Sciatic nerve (tissue), 2 donors: ENCODE measurements at regions not wholly inside any gene's neighbourhood (a gene's known extent, or its start where the extent isn't known, plus 50 kb on each side); places are given as distances from the start of the nearest gene placed in this dataset.
"Not testable (repeated sequence)": the region's sequence is repeated elsewhere in the genome, so short reads cannot be mapped to it uniquely, and the experiment has no call there.

Experiments
- ATAC-seq: fragments of 200-7000 bp; cut with Tn5 transposase; one replicate; pipeline ENCODE4 v1.9.1; 2020; ENCODE audit warnings: mild to moderate bottlenecking, moderate library complexity
- DNase-seq: peaks from one replicate; pipeline ENCODE4 v3.0.0-alpha.2; 2020; ENCODE audit warnings: low spot score
- intact Hi-C: fragments of 100-400 bp; cut with DNase I; formaldehyde crosslinking; loops from one replicate; pipeline ENCODE4 v1.14.2; 2022
- donor health status: DM: no; HTN: no; CAD: no.
- donor health status: DM: no; HTN: no; CAD: no.

GRCh38 chr14:106738598-106739258 lies 1212.3 kb downstream of the TMEM121 start:
- ATAC-seq, intact Hi-C loops: not testable (repeated sequence)

GRCh38 chr14:106741086-106741827 lies 1214.9 kb downstream of the TMEM121 start:
- DNase-seq, intact Hi-C loops, ATAC-seq: not testable (repeated sequence)

More at GRCh38 chr14:106738598-106739258, 1212.3 kb downstream of the TMEM121 start:
- DNase-seq: not testable (repeated sequence)

- DNase-seq, ATAC-seq, intact Hi-C loops: not testable (repeated sequence)
These were observed 1218.8 kb downstream of the TMEM121 start for GRCh38 chr14:106745016-106745767.

GRCh38 chr14:106750089-106750488 lies 1223.7 kb downstream of the TMEM121 start:
- ATAC-seq, intact Hi-C loops, DNase-seq: not testable (repeated sequence)

GRCh38 chr14:106753751-106754150 lies 1227.4 kb downstream of the TMEM121 start:
- ATAC-seq, DNase-seq: not testable (repeated sequence)

GRCh38 chr14:106757444-106757843 lies 1231.1 kb downstream of the TMEM121 start:
- intact Hi-C loops, ATAC-seq, DNase-seq: not testable (repeated sequence)

More at GRCh38 chr14:106753751-106754150, 1227.4 kb downstream of the TMEM121 start:
- intact Hi-C loops: not testable (repeated sequence)

GRCh38 chr14:106761886-106762816 lies 1235.8 kb downstream of the TMEM121 start:
- ATAC-seq, intact Hi-C loops, DNase-seq: not testable (repeated sequence)

GRCh38 chr14:106764968-106765369 lies 1238.6 kb downstream of the TMEM121 start:
- ATAC-seq, intact Hi-C loops, DNase-seq: not testable (repeated sequence)

GRCh38 chr14:106766145-106766544 lies 1239.8 kb downstream of the TMEM121 start:
- DNase-seq (no peak), ATAC-seq (no peak)
- intact Hi-C loops: no loop called here

- DNase-seq, ATAC-seq, intact Hi-C loops: not testable (repeated sequence)
These were observed 1240.3 kb downstream of the TMEM121 start for GRCh38 chr14:106766551-106767277.

GRCh38 chr14:106768230-106768629 lies 1241.8 kb downstream of the TMEM121 start:
- ATAC-seq, intact Hi-C loops, DNase-seq: not testable (repeated sequence)

GRCh38 chr14:106768972-106769700 lies 1242.8 kb downstream of the TMEM121 start:
- ATAC-seq, intact Hi-C loops: not testable (repeated sequence)

GRCh38 chr14:106770158-106770672 lies 1243.8 kb downstream of the TMEM121 start:
- DNase-seq, ATAC-seq, intact Hi-C loops: not testable (repeated sequence)

More at GRCh38 chr14:106768972-106769700, 1242.8 kb downstream of the TMEM121 start:
- not testable (repeated sequence) for DNase-seq

- ATAC-seq, intact Hi-C loops: not testable (repeated sequence)
- DNase-seq: peak; percentile 60
These were observed 1248.6 kb downstream of the TMEM121 start for GRCh38 chr14:106774889-106775480.

GRCh38 chr14:106776395-106776983 lies 1250.1 kb downstream of the TMEM121 start:
- intact Hi-C loops: no loop called here
- no peak for ATAC-seq
- no peak for DNase-seq

- intact Hi-C loops: no loop called here
- ATAC-seq (no peak), DNase-seq (no peak)
These were observed 1252.6 kb downstream of the TMEM121 start for GRCh38 chr14:106778986-106779385.
